Osteocyte (in vitro differentiated cells): ENCODE measurements at regions not wholly inside any gene's neighbourhood (a gene's known extent, or its start where the extent isn't known, plus 50 kb on each side); places are given as distances from the start of the nearest gene placed in this dataset.

Source experiments
- DNase-seq: peaks from one replicate; pipeline ENCODE4 v3.0.0; 2021; ENCODE audit warnings: mixed read lengths; ENCODE audit not compliant: unreplicated experiment; ENCODE audit errors: extremely low spot score
- H3K27ac Mint-ChIP-seq: one replicate; pipeline ENCODE4 v1.8.0; 2021; ENCODE audit warnings: mild to moderate bottlenecking, mixed read lengths; ENCODE audit not compliant: unreplicated experiment
- H3K27me3 Mint-ChIP-seq: one replicate; pipeline ENCODE4 v1.8.0; 2021; ENCODE audit warnings: mixed read lengths; ENCODE audit not compliant: unreplicated experiment
- H3K36me3 Mint-ChIP-seq: one replicate; pipeline ENCODE4 v1.8.0; 2021; ENCODE audit warnings: mixed read lengths; ENCODE audit not compliant: unreplicated experiment
- H3K4me1 Mint-ChIP-seq: one replicate; pipeline ENCODE4 v1.8.0; 2021; ENCODE audit warnings: mixed read lengths; ENCODE audit not compliant: unreplicated experiment
- H3K4me3 Mint-ChIP-seq: one replicate; pipeline ENCODE4 v1.8.0; 2021; ENCODE audit warnings: mild to moderate bottlenecking, moderate library complexity, mixed read lengths; ENCODE audit not compliant: unreplicated experiment
- H3K9me3 Mint-ChIP-seq: one replicate; pipeline ENCODE4 v1.8.0; 2021; ENCODE audit warnings: mixed read lengths; ENCODE audit not compliant: unreplicated experiment
- CTCF ChIP-seq: fragments of 200-600 bp; sonication (generic); IDR thresholded peaks from 2 replicates; pipeline ENCODE4 v1.5.0; 2021; ENCODE audit warnings: antibody characterized with exemption, mild to moderate bottlenecking, moderate library complexity

DNA sequence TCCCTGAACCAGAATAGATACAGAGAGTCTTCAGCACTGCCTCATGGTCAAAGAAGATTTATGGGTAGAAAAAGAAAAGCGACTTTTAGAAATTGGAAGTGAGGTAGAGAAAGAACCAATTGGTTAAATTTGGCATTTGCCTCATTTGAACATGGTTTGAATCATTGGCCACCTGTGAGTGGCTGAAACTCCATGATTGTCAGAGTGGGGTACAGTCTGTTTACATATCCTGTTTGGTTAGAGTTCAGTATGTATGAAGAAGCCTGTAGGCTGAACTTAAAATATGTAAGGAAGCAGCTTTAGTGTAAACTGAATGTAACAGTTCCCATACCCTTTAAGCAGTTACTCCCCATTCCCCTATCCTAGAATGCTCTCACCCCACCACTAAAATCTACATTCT, 76.0 kb upstream of the CTSO start:
- no peak for TF ChIP-seq CTCF
- Mint-ChIP-seq H3K27ac (no peak overlapping the region), H3K4me1 (no peaks in the 10 kb centered on the region), H3K4me3 (no peak overlapping the region), H3K9me3 (peaks cover 3% of the 10 kb centered on the region), H3K36me3 (no peaks in the 10 kb centered on the region), H3K27me3 (peaks cover 13% of the 10 kb centered on the region)
- DNase-seq = no peak

DNA sequence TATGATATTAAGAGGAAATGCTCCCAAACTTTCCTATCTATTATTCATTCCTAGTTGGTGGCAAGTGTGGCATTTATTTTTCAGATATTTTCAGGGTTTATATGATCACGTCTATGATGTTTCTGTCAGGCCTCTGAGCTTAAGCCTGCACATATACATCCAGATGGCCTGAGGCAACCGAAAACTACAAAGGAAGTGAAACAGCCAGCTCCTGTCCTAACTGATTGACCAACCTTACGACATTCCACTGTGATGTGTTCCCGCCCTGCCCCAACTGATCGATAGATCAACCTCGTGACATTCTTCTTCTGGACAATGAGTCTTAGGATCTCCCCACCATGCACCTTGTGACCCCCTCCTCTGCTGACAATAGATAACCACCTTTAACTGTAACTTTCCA, 67.6 kb upstream of the CTSO start:
- Mint-ChIP-seq H3K36me3 (no peaks in the 10 kb centered on the region), H3K27ac (no peak overlapping the region), H3K4me1 (no peaks in the 10 kb centered on the region), H3K27me3 (peaks cover 28% of the 10 kb centered on the region), H3K9me3 (no peaks in the 10 kb centered on the region), H3K4me3 (no peak overlapping the region)
- no peak for TF ChIP-seq CTCF
- no peak for DNase-seq

GRCh38 chr4:156019246-156019645, 65.6 kb upstream of the CTSO start:
- H3K27ac Mint-ChIP-seq = no peak overlapping the region
- no peak for TF ChIP-seq CTCF
- H3K27me3 Mint-ChIP-seq = peaks cover 30% of the 10 kb centered on the region
- H3K36me3 Mint-ChIP-seq = no peaks in the 10 kb centered on the region
- no peaks in the 10 kb centered on the region for H3K4me1 Mint-ChIP-seq
- DNase-seq = no peak
- H3K9me3 Mint-ChIP-seq = no peaks in the 10 kb centered on the region
- H3K4me3 Mint-ChIP-seq = no peak overlapping the region

DNA sequence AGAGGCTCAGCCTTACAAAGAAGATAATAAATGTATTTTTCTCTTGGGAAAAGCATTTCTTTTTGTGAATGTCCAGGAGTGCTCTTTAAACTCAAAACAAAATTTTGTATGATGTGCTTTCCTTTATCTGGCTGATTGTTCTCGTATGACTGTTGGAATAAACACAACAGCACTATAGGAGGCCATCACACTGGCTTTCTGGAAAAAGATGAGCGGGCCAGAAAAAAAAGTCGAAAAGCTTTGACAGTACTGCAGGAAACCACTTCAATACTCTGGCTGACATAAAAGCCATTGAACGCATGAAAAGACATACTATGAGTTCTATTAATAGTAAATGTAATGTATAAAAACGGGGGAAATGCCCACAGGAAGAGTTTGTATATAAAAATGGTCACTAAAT, 64.7 kb upstream of the CTSO start:
- Mint-ChIP-seq H3K27me3 (peaks cover 31% of the 10 kb centered on the region), H3K9me3 (no peaks in the 10 kb centered on the region), H3K4me1 (no peaks in the 10 kb centered on the region), H3K36me3 (no peaks in the 10 kb centered on the region), H3K27ac (no peak overlapping the region), H3K4me3 (no peak overlapping the region)
- TF ChIP-seq CTCF = no peak
- DNase-seq = no peak

- no peak overlapping the region for H3K4me3 Mint-ChIP-seq
- H3K27ac Mint-ChIP-seq = no peak overlapping the region
- no peaks in the 10 kb centered on the region for H3K4me1 Mint-ChIP-seq
- H3K36me3 Mint-ChIP-seq = no peaks in the 10 kb centered on the region
- no peaks in the 10 kb centered on the region for H3K9me3 Mint-ChIP-seq
- TF ChIP-seq CTCF = no peak
- peaks cover 26% of the 10 kb centered on the region for H3K27me3 Mint-ChIP-seq
- DNase-seq = no peak
Observed at GRCh38 chr4:156015781-156016180, 62.1 kb upstream of the CTSO start.
